ENCODE measurements at regions not wholly inside any gene's neighbourhood (a gene's known extent, or its start where the extent isn't known, plus 50 kb on each side); places are given as distances from the start of the nearest gene placed in this dataset.

- no peak for TF ChIP-seq CTCF (IDR thresholded peaks at IDR 0.05)
- no peak for TF ChIP-seq POLR2A (IDR thresholded peaks at IDR 0.05)
These were observed 2211.9 kb upstream of the TENM3 start for GRCh38 chr4:180031330-180031729.
